KOPT-K1 (cell line): ENCODE measurements at regions not wholly inside any gene's neighbourhood (a gene's known extent, or its start where the extent isn't known, plus 50 kb on each side); places are given as distances from the start of the nearest gene placed in this dataset.
"Not testable (repeated sequence)": the region's sequence is repeated elsewhere in the genome, so short reads cannot be mapped to it uniquely, and the experiment has no call there.

Experiments
- H3K27ac ChIP-seq: fragments of 200-600 bp; sonication (generic); 2 replicates; pipeline ENCODE4 v1.5.1; 2016; ENCODE audit warnings: antibody characterized with exemption, mild to moderate bottlenecking, low read depth, low read length; ENCODE audit not compliant: poor library complexity, severe bottlenecking
- H3K36me3 ChIP-seq: fragments of 200-600 bp; sonication (generic); 2 replicates; pipeline ENCODE4 v1.5.1; 2017; ENCODE audit warnings: antibody characterized with exemption, mild to moderate bottlenecking, low read length, moderate library complexity; ENCODE audit not compliant: insufficient read depth
- H3K9me3 ChIP-seq: fragments of 200-600 bp; sonication (generic); 2 replicates; pipeline ENCODE4 v1.5.1; 2017; ENCODE audit warnings: antibody characterized with exemption, low read length, mild to moderate bottlenecking; ENCODE audit not compliant: insufficient read depth, poor library complexity, severe bottlenecking

GRCh38 chr12:127035011-127035879 is 1231.7 kb upstream of the TMEM132C start:
- Histone ChIP-seq H3K9me3 (peaks cover 3% of the 10 kb centered on the region), H3K36me3 (no peaks in the 10 kb centered on the region), H3K27ac (no peak overlapping the region)

DNA sequence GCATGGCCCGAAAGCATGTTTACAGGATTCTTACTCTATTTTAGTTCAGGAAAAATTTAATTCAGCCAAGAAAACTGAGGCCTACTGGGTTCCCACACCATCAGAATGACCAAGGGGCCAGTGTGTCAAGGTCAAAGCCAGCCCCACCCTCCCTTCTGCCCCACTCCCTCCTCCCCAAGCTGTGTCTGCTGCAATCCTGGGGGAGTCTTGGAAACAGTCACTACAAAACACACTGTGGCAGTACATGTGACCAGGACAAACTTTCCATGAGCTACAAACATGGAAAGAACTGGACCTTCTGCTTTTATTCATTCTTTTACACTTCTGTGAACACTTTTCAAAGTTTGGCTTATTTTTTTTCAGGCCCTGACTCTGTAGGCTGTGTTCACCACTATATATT is 1228.8 kb upstream of the TMEM132C start:
- Histone ChIP-seq H3K36me3 (no peaks in the 10 kb centered on the region), H3K27ac (no peak overlapping the region), H3K9me3 (peaks cover 6% of the 10 kb centered on the region)

GRCh38 chr12:127038761-127039160 is 1228.2 kb upstream of the TMEM132C start:
- H3K9me3 ChIP-seq = peaks cover 6% of the 10 kb centered on the region
- H3K36me3 ChIP-seq = no peaks in the 10 kb centered on the region
- no peak overlapping the region for H3K27ac ChIP-seq

DNA sequence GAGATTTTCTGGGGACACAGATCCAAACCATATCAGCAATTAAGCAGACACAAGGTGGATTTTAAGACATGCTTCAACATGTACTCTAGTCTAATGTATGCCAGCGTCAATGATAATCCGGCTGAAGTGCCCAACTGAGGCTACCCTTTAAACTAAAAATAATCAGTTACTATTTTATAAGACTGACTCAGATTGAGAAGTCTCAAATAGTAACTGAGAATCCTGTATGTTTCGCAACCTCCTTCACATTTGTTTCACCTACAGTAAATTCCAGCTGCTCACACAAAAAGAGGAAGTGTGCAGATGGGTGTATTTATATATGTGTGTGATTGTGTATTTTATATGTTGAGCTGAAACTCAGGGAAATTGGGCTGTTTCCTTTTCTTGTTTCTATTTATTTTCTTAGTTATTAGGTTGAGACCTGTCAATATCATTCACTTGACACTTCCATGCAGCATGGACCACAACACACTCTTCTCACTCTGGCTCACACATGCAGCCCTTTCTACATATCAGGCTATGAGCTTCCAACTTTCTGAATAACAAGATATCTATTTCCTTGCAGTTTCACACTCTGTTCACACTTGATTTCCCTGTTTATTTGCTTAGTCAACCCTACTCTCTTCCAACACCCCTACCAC is 1224.9 kb upstream of the TMEM132C start:
- H3K9me3 ChIP-seq = peaks cover 6% of the 10 kb centered on the region
- no peaks in the 10 kb centered on the region for H3K36me3 ChIP-seq
- no peak overlapping the region for H3K27ac ChIP-seq

DNA sequence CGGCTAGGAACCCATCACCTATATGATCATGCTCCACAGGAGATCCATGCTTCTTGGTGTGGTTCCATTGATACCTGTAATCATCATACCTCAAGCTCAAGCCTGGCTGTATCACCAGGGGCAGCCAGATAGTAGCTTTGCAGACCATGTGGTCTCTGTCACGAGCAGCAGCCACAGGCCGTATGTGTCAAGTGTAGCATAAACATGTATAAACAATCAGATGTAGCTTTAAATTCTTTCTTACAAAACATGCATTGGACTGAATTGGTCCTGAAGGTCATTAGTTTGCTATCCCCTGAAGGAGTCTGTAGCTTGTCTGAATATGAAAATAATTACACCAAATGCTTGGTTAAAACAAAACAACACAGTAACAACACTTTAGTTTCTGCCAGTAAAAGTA is 1223.2 kb upstream of the TMEM132C start:
- Histone ChIP-seq H3K27ac (no peak overlapping the region), H3K36me3 (no peaks in the 10 kb centered on the region), H3K9me3 (peaks cover 6% of the 10 kb centered on the region)

GRCh38 chr12:127044836-127045235 is 1222.1 kb upstream of the TMEM132C start:
- no peak overlapping the region for H3K27ac ChIP-seq
- H3K9me3 ChIP-seq = peaks cover 6% of the 10 kb centered on the region
- no peaks in the 10 kb centered on the region for H3K36me3 ChIP-seq

GRCh38 chr12:127046467-127046866 is 1220.5 kb upstream of the TMEM132C start:
- Histone ChIP-seq H3K36me3 (no peaks in the 10 kb centered on the region), H3K9me3 (no peaks in the 10 kb centered on the region), H3K27ac (no peak overlapping the region)

GRCh38 chr12:127048057-127048456 is 1218.9 kb upstream of the TMEM132C start:
- Histone ChIP-seq H3K36me3 (no peaks in the 10 kb centered on the region), H3K9me3 (no peaks in the 10 kb centered on the region), H3K27ac (no peak overlapping the region)

DNA sequence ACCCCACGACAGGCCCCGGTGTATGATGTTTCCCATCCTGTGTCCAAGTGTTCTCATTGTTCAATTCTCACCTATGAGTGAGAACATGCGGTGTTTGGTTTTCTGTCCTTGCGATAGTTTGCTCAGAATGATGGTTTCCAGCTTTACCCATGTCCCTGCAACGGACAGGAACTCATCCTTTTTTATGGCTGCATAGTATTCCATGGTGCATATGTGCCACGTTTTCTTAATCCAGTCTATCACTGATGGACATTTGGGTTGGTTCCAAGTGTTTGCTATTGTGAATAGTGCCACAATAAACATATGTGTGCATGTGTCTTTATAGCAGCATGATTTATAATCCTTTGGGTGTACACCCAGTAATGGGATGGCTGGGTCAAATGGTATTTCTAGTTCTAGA is 1218.4 kb upstream of the TMEM132C start:
- H3K9me3 ChIP-seq, H3K27ac ChIP-seq, H3K36me3 ChIP-seq: not testable (repeated sequence)

DNA sequence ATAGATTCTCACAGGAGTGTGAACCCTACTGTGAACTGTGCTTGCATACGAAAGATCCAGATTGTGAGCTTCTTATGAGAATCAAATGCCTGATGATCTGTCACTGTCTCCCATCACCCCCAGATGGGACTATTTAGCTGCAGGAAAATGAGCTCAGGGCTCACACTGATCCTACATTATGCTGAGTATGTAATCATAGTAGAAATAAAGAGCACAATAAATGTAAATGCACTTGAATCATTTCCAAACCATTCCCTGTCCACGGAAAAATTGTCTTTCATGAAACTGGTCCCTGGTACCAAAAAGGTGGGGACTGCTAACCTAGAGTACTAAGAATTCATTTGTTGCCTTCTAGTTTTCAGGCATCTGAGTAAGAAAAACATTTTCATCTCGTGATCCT is 1215.8 kb upstream of the TMEM132C start:
- Histone ChIP-seq H3K27ac (no peak overlapping the region), H3K9me3 (no peaks in the 10 kb centered on the region), H3K36me3 (no peaks in the 10 kb centered on the region)

DNA sequence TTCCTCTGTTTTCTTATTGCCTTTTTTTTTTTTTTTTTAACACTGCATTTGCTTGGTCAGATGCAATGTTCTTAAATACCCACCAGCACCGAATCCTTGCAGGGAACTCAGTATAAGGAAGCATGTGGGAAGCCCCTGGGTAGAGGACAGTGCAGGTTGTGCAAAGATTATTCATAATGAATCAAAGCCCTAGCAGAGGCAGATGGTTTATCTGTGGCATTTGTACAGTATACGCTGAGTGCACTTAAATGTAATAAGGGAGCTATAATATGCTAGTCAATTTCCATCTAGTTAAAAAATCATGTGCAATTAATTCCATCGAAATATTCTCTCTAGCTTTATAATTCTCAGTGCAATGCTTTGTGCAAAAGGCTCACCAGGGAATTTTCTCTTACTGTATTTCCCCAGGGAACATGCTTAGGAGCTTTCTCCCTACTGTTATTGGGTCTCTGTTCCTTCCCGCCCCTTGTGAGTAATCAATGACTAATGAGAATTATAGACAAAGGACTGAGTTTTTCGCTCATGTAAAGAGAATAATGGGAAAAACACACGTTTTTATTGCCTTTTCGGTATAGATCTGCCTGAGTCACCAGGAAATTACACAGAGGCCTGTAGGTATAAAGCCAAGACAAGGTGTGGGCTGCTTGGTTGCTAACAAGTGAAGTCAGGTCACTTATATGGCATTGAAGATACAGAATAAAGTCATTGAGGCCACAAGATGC is 1214.3 kb upstream of the TMEM132C start:
- no peak overlapping the region for H3K27ac ChIP-seq
- no peaks in the 10 kb centered on the region for H3K36me3 ChIP-seq

DNA sequence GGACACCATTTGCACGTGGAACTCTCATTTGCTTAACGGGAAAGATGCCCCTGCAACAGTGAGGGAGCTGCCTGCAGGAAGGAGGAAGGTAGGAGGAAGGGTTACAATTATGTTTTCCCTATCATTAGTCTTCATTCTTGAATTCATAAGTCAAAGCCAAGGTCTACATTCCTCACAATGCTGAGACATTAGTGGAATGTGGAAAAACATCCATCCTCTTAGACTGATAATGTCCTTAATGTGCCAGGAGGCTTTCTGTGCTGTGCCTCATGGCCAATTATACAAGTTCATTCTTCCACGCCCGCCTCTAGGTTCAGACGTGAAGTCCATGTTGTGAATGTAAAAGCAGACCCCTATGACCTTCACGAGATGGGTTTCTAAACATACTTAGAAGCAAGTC is 1212.4 kb upstream of the TMEM132C start:
- Histone ChIP-seq H3K9me3 (no peaks in the 10 kb centered on the region), H3K27ac (no peak overlapping the region), H3K36me3 (no peaks in the 10 kb centered on the region)

More for the DNA sequence above, 1214.3 kb upstream of the TMEM132C start:
- no peaks in the 10 kb centered on the region for H3K9me3 ChIP-seq

- H3K27ac ChIP-seq = no peak overlapping the region
- no peaks in the 10 kb centered on the region for H3K9me3 ChIP-seq
- H3K36me3 ChIP-seq = no peaks in the 10 kb centered on the region
Measured at GRCh38 chr12:127060310-127060847, 1206.6 kb upstream of the TMEM132C start.

GRCh38 chr12:127060933-127061332 is 1206.0 kb upstream of the TMEM132C start:
- H3K9me3 ChIP-seq = no peaks in the 10 kb centered on the region
- no peaks in the 10 kb centered on the region for H3K36me3 ChIP-seq
- H3K27ac ChIP-seq = no peak overlapping the region
